B cell (primary cell): ENCODE measurements at regions not wholly inside any gene's neighbourhood (a gene's known extent, or its start where the extent isn't known, plus 50 kb on each side); places are given as distances from the start of the nearest gene placed in this dataset.

Experiments
- CTCF ChIP-seq: fragments of 200-600 bp; IDR thresholded peaks from one replicate; pipeline ENCODE4 v1.8.0; 2022; ENCODE audit warnings: antibody characterized with exemption, mild to moderate bottlenecking
- EZH2 ChIP-seq: IDR thresholded peaks from 2 replicates; pipeline ENCODE4 v1.6.1; 2012; ENCODE audit warnings: borderline replicate concordance, low read depth, mild to moderate bottlenecking, moderate library complexity, low read length; ENCODE audit not compliant: insufficient read depth, poor library complexity, severe bottlenecking

GRCh38 chr2:48852938-48853337, 97.4 kb upstream of the LHCGR start:
- TF ChIP-seq CTCF (no peak), EZH2 (no peak)
